Panc1 (cell line): ENCODE measurements at regions not wholly inside any gene's neighbourhood (a gene's known extent, or its start where the extent isn't known, plus 50 kb on each side); places are given as distances from the start of the nearest gene placed in this dataset.

Source experiments
- ATAC-seq: fragments of 200-7000 bp; cut with Tn5 transposase; 2 replicates; pipeline ENCODE4 v1.9.1; 2020; ENCODE audit warnings: mild to moderate bottlenecking, moderate library complexity
- BruUV-seq: library from RNA; stranded (reverse); fragments of 400-500 nt; replicated peaks from 2 replicates; lab custom pipeline; 2021; lab: Mats Ljungman, UMichigan
- CTCF ChIA-PET: fragments of 300-600 bp; sonication (Branson Sonifier 250); formaldehyde crosslinking; loops from one replicate; lab custom pipeline; 2022; ENCODE audit warnings: antibody characterized with exemption; lab: Charles Lee
- POLR2A ChIA-PET: fragments of 300-600 bp; sonication (Branson Sonifier 250); formaldehyde crosslinking; loops from one replicate; lab custom pipeline; 2022; ENCODE audit warnings: antibody characterized with exemption; lab: Charles Lee
- DNase-seq: peaks from one replicate; pipeline ENCODE4 v3.0.0-alpha.2; 2010; ENCODE audit warnings: low read depth, low spot score
- H3K27ac ChIP-seq: 2 replicates; pipeline ENCODE4 v1.5.1; 2011; ENCODE audit warnings: mild to moderate bottlenecking, low read length, inconsistent platforms
- H3K27me3 ChIP-seq: fragments of 200-500 bp; sonication (Bioruptor generic); 2 replicates; pipeline ENCODE4 v1.6.0; 2014; ENCODE audit warnings: low read length, inconsistent platforms; ENCODE audit not compliant: control insufficient read depth, insufficient read depth
- H3K36me3 ChIP-seq: fragments of 200-500 bp; sonication (Bioruptor generic); 2 replicates; pipeline ENCODE4 v1.5.1; 2014; ENCODE audit warnings: inconsistent platforms, mild to moderate bottlenecking, low read length, moderate library complexity; ENCODE audit not compliant: control insufficient read depth, insufficient read depth
- H3K4me1 ChIP-seq: 2 replicates; pipeline ENCODE4 v1.5.1; 2011; ENCODE audit warnings: inconsistent platforms, mild to moderate bottlenecking, low read length, moderate library complexity; ENCODE audit not compliant: control insufficient read depth, insufficient read depth
- H3K4me3 ChIP-seq, 2 experiments: 2 replicates each; pipeline ENCODE4 v1.5.1; 2011 to 2012; ENCODE audit warnings: low read depth in 2 of 2, low read length in 2 of 2, mild to moderate bottlenecking in 2 of 2, inconsistent platforms in 1 of 2, moderate library complexity in 1 of 2
- H3K9me3 ChIP-seq: fragments of 200-500 bp; sonication (Bioruptor generic); 2 replicates; pipeline ENCODE4 v1.5.1; 2014; ENCODE audit warnings: low read depth, mild to moderate bottlenecking, inconsistent platforms, low read length, moderate library complexity; ENCODE audit not compliant: control insufficient read depth, insufficient read depth
- CTCF ChIP-seq: fragments of 450-650 bp; IDR thresholded peaks from 2 replicates; pipeline ENCODE4 v1.5.1; 2017; ENCODE audit warnings: mild to moderate bottlenecking
- POLR2AphosphoS5 ChIP-seq: IDR thresholded peaks from 2 replicates; pipeline ENCODE4 v1.6.1; 2012; ENCODE audit warnings: mild to moderate bottlenecking, low read depth, low read length, moderate library complexity
- SIN3A ChIP-seq: IDR thresholded peaks from 2 replicates; pipeline ENCODE4 v1.6.1; 2012; ENCODE audit warnings: low read depth, mild to moderate bottlenecking, low read length, moderate library complexity, borderline replicate concordance; ENCODE audit not compliant: insufficient read depth
- TCF7L2 ChIP-seq: IDR thresholded peaks from 2 replicates; pipeline ENCODE4 v1.6.1; 2011; ENCODE audit warnings: mild to moderate bottlenecking, low read depth, low read length, inconsistent platforms
- in situ Hi-C: cut with HindIII; loops from 2 replicates; pipeline ENCODE4 v1.10.0; 2016; ENCODE audit warnings: low sequenced_read_pairs, low pct_unique_long_range_greater_than_20kb
- intact Hi-C: fragments of 100-400 bp; cut with micrococcal nuclease; formaldehyde crosslinking; loops from one replicate; pipeline ENCODE4 v1.10.0; 2022; ENCODE audit not compliant: unreplicated experiment
- TF ChIP-seq, protein P1 (sequence below), 2 experiments: IDR thresholded peaks; 2 replicates each; pipeline ENCODE4 v1.6.1; 2011 to 2012; ENCODE audit warnings: low read depth in 2 of 2, control low read depth in 1 of 2, low read length in 1 of 2, mild to moderate bottlenecking in 1 of 2, moderate library complexity in 1 of 2; ENCODE audit not compliant: insufficient read depth in 1 of 2

GRCh38 chr14:44565968-44566367 is 58.9 kb upstream of the FSCB start:
- ChIA-PET CTCF (no interaction called here), POLR2A (no interaction called here)
- no peak overlapping the region for H3K27ac ChIP-seq
- BruUV-seq, result no TSS peak
- H3K4me3 ChIP-seq, result no peak overlapping the region
- intact Hi-C loops, result no loop called here
- H3K27me3 ChIP-seq, result no peaks in the 10 kb centered on the region
- no peaks in the 10 kb centered on the region for H3K9me3 ChIP-seq
- ATAC-seq (no peak), DNase-seq (no peak)
- H3K36me3 ChIP-seq, result no peaks in the 10 kb centered on the region
- in situ Hi-C loops, result no loop called here
- no peak for TF ChIP-seq POLR2AphosphoS5
- TF ChIP-seq, protein P1, sequence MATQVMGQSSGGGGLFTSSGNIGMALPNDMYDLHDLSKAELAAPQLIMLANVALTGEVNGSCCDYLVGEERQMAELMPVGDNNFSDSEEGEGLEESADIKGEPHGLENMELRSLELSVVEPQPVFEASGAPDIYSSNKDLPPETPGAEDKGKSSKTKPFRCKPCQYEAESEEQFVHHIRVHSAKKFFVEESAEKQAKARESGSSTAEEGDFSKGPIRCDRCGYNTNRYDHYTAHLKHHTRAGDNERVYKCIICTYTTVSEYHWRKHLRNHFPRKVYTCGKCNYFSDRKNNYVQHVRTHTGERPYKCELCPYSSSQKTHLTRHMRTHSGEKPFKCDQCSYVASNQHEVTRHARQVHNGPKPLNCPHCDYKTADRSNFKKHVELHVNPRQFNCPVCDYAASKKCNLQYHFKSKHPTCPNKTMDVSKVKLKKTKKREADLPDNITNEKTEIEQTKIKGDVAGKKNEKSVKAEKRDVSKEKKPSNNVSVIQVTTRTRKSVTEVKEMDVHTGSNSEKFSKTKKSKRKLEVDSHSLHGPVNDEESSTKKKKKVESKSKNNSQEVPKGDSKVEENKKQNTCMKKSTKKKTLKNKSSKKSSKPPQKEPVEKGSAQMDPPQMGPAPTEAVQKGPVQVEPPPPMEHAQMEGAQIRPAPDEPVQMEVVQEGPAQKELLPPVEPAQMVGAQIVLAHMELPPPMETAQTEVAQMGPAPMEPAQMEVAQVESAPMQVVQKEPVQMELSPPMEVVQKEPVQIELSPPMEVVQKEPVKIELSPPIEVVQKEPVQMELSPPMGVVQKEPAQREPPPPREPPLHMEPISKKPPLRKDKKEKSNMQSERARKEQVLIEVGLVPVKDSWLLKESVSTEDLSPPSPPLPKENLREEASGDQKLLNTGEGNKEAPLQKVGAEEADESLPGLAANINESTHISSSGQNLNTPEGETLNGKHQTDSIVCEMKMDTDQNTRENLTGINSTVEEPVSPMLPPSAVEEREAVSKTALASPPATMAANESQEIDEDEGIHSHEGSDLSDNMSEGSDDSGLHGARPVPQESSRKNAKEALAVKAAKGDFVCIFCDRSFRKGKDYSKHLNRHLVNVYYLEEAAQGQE (IDR thresholded peaks at IDR 0.05; ENCODE audit: insufficient read depth in 1 of 2, low read depth in 2 of 2, low read length in 1 of 2), result no peak
- TF ChIP-seq TCF7L2, result no peak
- no peak for TF ChIP-seq SIN3A
- no peak for TF ChIP-seq CTCF
- no peaks in the 10 kb centered on the region for H3K4me1 ChIP-seq

DNA sequence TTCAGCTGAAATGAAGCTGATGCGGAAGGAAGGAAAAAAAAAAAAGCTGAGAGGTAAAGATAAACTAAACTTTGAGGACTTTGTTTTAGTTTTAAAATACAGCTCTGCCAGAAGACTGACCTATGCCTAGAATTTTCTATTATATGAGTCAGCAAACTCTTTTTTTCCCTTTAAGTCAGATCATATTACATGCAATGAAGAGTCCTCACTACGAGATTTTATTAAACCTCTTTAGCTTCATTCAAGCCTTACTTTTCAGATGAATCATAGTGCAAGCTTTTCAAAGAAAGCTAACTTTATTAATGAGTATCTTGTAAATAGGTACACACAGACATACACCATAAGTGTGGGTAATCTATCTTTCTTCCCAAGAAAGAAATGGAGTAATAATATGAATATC is 57.8 kb upstream of the FSCB start:
- in situ Hi-C loops, result no loop called here
- Histone ChIP-seq H3K36me3 (no peaks in the 10 kb centered on the region), H3K9me3 (no peaks in the 10 kb centered on the region), H3K4me1 (no peaks in the 10 kb centered on the region), H3K27ac (no peak overlapping the region), H3K27me3 (no peaks in the 10 kb centered on the region), H3K4me3 (no peak overlapping the region)
- ATAC-seq, result no peak
- TF ChIP-seq, protein P1 (IDR thresholded peaks at IDR 0.05; ENCODE audit: insufficient read depth in 1 of 2, low read depth in 2 of 2, low read length in 1 of 2), result no peak
- TF ChIP-seq SIN3A (no peak), CTCF (no peak), TCF7L2 (no peak), POLR2AphosphoS5 (no peak)
- ChIA-PET CTCF (no interaction called here), POLR2A (no interaction called here)
- BruUV-seq, result no TSS peak
- DNase-seq, result no peak
- intact Hi-C loops, result no loop called here
